Suppressor macrophage (primary cell): ENCODE measurements at regions not wholly inside any gene's neighbourhood (a gene's known extent, or its start where the extent isn't known, plus 50 kb on each side); places are given as distances from the start of the nearest gene placed in this dataset.
"Not testable (repeated sequence)": the region's sequence is repeated elsewhere in the genome, so short reads cannot be mapped to it uniquely, and the experiment has no call there.

Source experiments
- DNase-seq, 4 experiments: peaks; one replicate each; pipeline ENCODE4 v3.0.0-alpha.2; 2020 to 2022

- no peak for DNase-seq
These were observed 423.0 kb downstream of the RPS6KC1 start for GRCh38 chr1:213474054-213474453.

- no peak for DNase-seq
These were observed 430.4 kb downstream of the RPS6KC1 start for GRCh38 chr1:213481395-213481794.

DNA sequence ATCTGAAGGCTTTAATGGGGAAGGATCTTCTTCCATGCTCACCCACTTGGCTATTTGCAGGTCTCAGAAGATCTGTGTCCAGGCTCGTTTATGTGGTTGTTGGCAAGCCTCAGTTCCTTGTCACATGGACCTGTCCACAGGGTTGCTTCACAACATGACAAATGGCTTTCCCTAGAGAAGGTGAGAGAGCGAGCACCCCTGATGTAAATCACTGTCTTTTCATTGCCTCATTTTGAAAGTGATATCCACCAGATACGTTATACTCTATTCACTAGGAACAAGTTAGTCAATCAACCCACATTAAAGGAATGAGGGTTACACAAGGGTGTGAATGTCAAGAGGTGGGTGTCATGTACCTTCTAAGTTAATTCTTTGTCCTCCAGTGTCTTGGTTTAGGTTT is 433.3 kb downstream of the RPS6KC1 start:
- no peak for DNase-seq

DNA sequence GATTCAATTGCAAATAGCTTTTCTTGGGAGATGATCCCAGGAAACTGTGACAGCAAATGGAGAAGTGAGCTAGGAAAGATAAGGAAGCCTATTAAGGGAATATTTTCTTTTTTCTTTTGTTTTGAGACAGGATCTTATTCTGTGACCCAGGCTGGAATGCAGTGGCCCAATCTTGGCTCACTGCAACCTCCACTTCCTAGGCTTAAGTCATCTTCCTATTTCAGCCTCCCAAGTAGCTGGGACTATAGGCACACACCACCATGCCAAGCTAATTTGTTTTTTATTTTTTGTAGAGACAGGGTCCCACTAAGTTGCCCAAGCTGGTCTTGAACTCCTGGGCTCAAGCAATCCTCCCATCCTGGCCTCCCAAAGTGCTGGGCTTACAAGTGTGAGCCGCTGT is 433.7 kb downstream of the RPS6KC1 start:
- no peak for DNase-seq

DNA sequence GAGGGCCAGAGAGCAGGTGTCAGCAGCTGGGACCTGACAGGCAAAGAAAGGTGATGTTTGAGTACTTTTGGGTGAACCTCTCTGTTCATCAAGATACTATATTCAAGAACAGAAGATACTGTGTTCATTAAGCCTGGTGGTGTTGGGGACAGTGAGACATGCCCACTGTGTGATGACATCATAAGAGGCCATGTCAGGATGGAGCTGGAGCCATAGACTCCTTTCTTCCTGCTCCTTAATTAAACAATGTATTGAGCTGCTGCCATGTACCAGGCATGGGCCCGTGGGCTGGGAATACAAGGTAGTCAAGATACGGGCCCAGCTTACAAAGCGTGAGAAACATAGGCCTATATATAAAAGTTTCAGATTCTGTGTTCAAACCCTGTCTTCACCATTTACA is 435.4 kb downstream of the RPS6KC1 start:
- no peak for DNase-seq

- no peak for DNase-seq
These were observed 440.4 kb downstream of the RPS6KC1 start for GRCh38 chr1:213491468-213491867.

- no peak for DNase-seq
These were observed 441.4 kb downstream of the RPS6KC1 start for GRCh38 chr1:213492161-213493041.

DNA sequence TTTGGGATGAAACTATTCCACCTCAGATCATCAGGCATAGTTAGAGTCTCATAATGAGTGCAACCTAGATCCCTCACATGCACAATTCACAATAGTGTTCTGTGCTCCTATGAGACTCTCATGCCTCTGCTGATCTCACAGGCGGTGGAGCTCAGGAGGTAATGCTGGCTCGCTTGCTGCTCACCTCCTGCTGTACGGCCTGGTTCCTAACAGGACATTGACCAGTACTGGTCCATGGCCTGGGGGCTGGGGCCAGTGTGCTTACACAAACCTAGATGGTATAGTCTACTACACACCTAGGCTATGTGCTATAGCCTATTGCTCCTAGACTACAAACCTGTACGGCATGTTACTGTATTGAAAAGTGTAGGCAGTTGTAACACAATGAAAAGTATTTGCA is 448.4 kb downstream of the RPS6KC1 start:
- no peak for DNase-seq

DNA sequence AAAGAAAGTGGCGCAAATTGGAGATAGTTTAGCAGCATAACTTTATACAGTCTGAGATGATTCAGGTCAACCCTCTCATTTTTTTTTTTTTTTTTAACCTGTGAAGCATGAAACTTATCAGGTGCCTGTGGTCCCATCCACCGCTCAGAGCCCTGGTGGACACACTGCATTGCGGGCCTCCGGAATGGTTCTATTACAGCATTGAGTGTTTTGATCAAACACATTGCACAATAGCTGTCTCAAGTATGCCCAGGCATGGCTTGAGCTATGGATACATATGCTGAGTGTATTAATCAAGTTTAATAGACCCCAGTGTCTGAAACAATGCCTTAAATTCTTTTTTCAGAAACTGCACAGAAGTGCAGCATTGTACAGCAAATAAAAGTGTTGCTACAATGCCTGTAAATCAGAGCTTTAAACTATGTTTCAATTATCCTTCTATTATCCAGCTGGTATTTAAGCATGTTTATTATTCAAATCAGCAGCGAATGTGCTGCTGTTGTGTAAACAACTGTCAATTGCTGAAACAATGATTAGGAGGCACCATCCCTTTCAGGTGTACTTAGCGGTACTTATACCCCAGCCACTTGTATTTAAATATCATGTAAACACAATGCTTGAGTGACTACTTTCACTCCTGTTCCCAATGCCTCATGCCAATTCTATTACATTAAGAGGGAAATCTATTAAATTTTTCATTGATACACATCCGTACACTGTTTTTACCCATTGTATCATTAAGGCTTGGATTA is 456.6 kb downstream of the RPS6KC1 start:
- DNase-seq, result no peak

- DNase-seq, result no peak
These were observed 460.1 kb downstream of the RPS6KC1 start for GRCh38 chr1:213511173-213511572.

DNA sequence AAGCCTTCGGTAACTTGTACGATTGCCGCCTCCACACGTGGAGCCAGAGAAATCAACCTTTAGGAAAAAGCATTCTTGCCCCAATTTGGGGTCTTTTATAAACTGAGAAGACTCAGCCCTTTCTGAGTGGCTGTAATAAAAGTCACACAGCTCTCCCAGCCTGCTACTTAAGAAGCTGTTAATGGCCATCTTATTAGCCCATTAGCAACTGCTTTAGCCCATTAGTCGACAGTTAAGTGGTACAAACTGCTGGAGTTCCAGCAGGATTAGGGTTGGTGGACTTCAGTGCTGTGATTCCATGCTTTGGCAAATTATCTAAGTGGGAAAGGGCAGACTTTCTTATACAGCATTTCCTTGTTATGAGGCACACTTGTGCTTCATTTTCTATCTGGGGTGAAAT is 461.3 kb downstream of the RPS6KC1 start:
- no peak for DNase-seq

DNA sequence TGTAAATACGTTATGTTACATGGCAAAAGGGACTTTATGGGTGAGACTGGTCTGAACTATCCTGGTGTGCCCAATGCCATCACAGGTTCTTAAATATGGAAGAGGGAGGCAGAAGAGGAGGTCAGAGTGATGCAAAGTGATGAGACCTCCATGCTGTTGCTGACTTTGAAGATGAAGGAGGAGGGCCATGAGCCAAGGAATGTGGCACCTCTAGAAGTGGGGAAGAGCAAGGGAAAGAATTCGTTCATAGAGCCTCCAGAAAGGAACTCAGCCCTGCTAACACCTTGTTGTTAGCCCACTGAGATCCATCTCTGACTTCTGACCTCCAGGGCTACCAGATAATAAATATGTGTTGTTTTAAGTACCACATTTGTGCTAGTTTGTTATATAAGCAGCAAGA is 462.0 kb downstream of the RPS6KC1 start:
- no peak for DNase-seq

DNA sequence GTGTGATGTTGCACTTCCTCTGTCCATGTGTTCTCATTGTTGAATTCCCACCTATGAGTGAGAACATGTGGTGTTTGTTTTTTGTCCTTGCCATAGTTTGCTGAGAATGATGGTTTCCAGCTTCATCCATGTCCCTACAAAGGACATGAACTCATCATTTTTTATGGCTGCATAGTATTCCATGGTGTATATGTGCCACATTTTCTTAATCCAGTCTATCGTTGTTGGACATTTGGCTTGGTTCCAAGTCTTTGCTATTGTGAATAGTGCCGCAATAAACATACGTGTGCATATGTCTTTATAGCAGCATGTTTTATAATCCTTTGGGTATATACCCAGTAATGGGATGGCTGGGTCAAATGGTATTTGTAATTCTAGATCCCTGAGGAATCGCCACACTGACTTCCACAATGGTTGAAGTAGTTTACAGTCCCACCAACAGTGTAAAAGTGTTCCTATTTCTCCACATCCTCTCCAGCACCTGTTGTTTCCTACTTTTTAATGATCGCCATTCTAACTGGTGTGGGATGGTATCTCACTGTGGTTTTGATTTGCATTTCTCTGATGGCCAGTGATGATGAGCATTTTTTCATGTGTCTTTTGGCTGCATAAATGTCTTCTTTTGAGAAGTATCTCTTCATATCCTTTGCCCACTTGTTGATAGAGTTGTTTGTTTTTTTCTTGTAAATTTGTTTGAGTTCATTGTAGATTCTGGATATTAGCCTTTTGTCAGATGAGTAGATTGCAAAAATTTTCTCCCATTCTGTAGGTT is 463.6 kb downstream of the RPS6KC1 start:
- not testable (repeated sequence) for DNase-seq

DNA sequence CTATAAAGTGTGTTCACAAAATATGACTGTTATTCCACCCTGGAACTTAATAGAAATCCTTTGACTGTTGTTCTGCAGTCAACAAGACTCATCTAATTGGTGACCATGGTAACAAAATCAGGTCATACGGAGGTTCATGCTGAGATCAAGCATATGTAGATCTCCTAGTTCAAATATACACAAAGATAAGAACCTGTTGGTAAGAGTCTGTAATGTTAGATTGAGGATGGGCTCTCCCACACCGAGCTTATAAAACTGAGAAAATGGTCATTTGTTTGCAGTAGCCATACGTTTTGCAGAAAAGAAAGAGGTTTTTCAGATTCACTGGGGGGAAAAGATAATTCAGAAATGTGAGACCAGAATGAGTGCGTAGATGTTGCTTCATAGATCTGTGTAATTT is 468.1 kb downstream of the RPS6KC1 start:
- DNase-seq, result no peak

GRCh38 chr1:213521206-213521605 is 466.6 kb upstream of the PROX1 start:
- DNase-seq, result no peak

GRCh38 chr1:213523781-213524398 is 463.9 kb upstream of the PROX1 start:
- no peak for DNase-seq

- DNase-seq, result no peak
These were observed 461.5 kb upstream of the PROX1 start for GRCh38 chr1:213526306-213526705.

GRCh38 chr1:213530611-213531320 is 457.0 kb upstream of the PROX1 start:
- DNase-seq, result no peak

- no peak for DNase-seq
These were observed 456.1 kb upstream of the PROX1 start for GRCh38 chr1:213531369-213532310.

DNA sequence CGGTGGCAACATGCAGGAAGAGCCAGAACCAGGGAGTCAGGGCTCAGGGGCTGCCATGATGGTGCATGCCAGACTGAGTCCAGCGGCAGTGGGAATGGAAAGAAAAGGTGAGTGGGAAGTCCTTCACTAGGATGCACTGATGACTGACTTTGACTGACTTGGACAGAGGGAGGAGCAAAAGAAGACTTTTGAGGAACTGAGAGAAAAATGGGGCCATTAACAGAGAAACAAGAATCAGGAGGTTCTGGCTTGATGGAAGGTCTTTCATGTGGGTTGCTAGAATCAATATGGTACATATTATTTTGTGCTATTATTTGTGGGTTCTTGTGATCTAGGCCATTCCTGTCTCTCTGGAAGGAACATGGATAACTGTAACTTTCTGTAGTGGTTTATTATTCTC is 454.6 kb upstream of the PROX1 start:
- no peak for DNase-seq

GRCh38 chr1:213535679-213536078 is 452.1 kb upstream of the PROX1 start:
- no peak for DNase-seq
